IPS DF 19.7 (cell line): ENCODE measurements at regions not wholly inside any gene's neighbourhood (a gene's known extent, or its start where the extent isn't known, plus 50 kb on each side); places are given as distances from the start of the nearest gene placed in this dataset.

ENCODE experiments used
- DNase-seq: peaks from one replicate; pipeline ENCODE4 v3.0.0-alpha.2; 2013; ENCODE audit warnings: low read depth, low spot score

GRCh38 chr20:43803276-43803675 lies 76.5 kb upstream of the GTSF1L start:
- DNase-seq = no peak

GRCh38 chr20:43800186-43800585 lies 73.4 kb upstream of the GTSF1L start:
- no peak for DNase-seq

- no peak for DNase-seq
Measured at GRCh38 chr20:43799741-43800140, 72.9 kb upstream of the GTSF1L start.

- DNase-seq = no peak
Measured at GRCh38 chr20:43799150-43799711, 72.4 kb upstream of the GTSF1L start.

- no peak for DNase-seq
Measured at GRCh38 chr20:43798291-43799149, 71.7 kb upstream of the GTSF1L start.

GRCh38 chr20:43794326-43794725 lies 67.5 kb upstream of the GTSF1L start:
- no peak for DNase-seq

DNA sequence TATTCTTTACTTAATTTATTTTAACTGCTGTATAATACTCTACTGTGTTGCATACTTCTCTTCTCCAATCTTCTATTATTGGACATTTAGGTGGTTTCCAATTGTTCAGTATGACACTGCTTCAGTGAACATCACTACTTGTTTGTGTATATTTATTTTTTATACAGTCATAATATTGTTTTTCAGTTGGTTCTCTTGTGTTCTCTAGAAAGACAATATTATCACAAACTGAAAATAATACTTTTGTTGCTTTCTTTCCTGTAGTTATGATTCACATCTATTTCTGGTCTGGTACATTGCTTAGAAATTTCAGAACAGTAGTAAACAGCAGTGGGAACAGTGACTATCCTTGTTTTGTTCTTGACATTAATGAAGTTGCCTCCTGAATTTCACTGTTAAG lies 62.8 kb upstream of the GTSF1L start:
- no peak for DNase-seq

DNA sequence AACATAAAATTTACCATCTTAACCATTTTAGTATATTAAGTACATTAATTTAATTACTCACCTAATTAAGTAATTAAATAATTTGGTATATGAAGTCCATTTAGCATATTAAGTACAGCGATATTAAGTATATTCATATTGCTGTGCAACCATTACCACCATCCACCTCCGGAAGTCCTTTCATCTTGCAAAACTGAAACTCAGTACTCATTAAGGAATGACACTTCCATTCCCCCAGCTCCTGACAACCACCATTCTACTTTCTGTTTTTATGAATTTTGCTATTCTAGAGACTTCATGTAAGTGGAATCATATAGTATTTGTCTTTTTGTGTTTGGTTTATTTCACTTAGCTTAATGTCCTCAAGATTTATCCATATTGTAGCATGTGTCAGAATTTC lies 61.1 kb upstream of the GTSF1L start:
- DNase-seq = no peak

- no peak for DNase-seq
Measured at GRCh38 chr20:43786885-43787284, 60.1 kb upstream of the GTSF1L start.

DNA sequence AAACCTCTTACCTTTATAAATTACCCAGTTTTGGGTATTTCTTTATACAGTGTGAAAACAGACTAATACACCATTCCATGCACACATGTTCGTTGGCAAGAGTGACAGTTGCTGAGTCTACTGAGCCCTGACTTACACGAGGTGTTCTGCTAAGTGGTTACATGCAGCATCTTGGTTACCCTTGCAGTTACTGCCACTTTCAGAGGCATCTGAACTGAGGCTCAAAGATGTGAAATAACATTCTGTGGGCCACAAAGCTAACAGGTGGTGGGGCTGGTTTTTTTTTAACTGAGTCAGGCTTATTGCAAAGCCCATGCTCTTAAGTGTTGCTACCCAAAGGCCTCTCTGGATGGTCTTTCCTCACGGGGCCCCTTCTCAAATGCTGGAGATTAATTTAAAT lies 54.4 kb upstream of the GTSF1L start:
- no peak for DNase-seq

GRCh38 chr20:43778375-43778774 lies 51.6 kb upstream of the GTSF1L start:
- no peak for DNase-seq

GRCh38 chr20:43776691-43777090 lies 49.9 kb upstream of the GTSF1L start:
- no peak for DNase-seq
